ENCODE measurements at regions not wholly inside any gene's neighbourhood (a gene's known extent, or its start where the extent isn't known, plus 50 kb on each side); places are given as distances from the start of the nearest gene placed in this dataset.
A peak's percentile ranks its signal among the peaks of the same experiment; 100 is the strongest.

DNA sequence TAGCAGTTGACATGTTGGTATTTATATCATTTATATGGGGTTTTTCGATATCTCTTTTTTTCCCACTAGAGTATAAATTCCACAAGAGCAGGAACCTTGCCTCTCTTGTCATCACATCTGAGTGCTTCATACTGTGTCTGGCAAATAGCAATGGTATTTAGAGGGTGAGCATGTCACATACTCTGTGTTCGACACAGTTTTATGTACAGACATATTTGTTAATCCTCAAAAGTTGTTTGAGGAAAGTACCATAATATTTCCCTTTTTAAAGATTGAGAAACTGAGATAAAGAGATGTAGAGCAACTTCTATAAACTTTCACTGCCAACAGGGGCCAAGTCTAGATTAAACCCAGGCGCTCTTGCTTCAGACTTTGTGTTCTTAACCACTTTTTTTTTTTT is 324.6 kb upstream of the PDGFD start:
- no peaks in the 10 kb centered on the region for H3K4me1 ChIP-seq
- no peak for DNase-seq
- TF ChIP-seq, protein P1, sequence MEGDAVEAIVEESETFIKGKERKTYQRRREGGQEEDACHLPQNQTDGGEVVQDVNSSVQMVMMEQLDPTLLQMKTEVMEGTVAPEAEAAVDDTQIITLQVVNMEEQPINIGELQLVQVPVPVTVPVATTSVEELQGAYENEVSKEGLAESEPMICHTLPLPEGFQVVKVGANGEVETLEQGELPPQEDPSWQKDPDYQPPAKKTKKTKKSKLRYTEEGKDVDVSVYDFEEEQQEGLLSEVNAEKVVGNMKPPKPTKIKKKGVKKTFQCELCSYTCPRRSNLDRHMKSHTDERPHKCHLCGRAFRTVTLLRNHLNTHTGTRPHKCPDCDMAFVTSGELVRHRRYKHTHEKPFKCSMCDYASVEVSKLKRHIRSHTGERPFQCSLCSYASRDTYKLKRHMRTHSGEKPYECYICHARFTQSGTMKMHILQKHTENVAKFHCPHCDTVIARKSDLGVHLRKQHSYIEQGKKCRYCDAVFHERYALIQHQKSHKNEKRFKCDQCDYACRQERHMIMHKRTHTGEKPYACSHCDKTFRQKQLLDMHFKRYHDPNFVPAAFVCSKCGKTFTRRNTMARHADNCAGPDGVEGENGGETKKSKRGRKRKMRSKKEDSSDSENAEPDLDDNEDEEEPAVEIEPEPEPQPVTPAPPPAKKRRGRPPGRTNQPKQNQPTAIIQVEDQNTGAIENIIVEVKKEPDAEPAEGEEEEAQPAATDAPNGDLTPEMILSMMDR (IDR thresholded peaks at IDR 0.05) = no peak
- TF ChIP-seq EP300 (IDR thresholded peaks at IDR 0.05) = no peak
- no peaks in the 10 kb centered on the region for H3K27me3 ChIP-seq
- intact Hi-C loops (cut with DNase I; ENCODE audit: low total_unique reads) = no loop called here
- 71 to 82% (median 76%) methylated on average over 3 of the region's 3 CpGs for WGBS, 5 donors
- no peaks in the 10 kb centered on the region for H3K36me3 ChIP-seq
- no peak overlapping the region for H3K27ac ChIP-seq
- no peak overlapping the region for H3K4me3 ChIP-seq
- H3K9me3 ChIP-seq = peaks cover 9 to 55% (median 31%) of the 10 kb centered on the region in 4 donors

DNA sequence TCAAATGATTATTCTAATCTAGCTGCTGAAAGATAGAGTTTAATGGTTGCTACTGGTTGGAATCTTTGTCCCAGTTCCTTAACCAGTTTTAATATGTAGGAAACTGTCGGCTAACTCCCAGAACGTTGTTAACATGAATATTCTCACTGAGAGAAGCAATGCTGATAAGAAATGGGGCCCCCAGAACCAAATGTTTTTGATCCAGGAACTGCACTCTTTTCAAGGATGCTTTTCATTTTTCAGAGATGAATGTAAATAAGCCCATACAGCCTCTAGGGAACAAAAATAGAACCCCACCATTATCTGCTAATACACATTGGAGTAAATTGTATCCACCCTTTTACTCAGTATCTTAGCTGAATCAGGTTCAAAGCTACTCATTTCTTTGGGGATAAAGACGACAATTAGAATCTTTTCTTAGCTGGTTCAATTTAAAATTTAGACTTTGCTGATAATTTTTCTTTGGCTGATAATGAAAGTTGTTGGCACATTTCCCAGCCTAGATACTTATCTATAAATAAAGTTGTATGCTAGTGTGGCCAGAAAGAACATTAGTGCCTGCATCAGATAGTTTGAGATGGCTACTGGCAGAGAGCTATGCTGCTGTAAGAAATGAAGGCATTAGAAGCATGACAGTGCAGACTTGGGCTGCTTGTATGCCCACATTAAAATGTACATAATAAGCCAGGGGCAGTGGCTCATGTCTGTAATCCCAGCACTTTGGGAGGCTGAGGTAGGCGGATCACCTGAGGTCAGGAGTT is 323.3 kb upstream of the PDGFD start:
- Histone ChIP-seq H3K36me3 (no peaks in the 10 kb centered on the region), H3K4me1 (no peaks in the 10 kb centered on the region), H3K9me3 (peaks cover 9 to 50% (median 24%) of the 10 kb centered on the region in 4 donors), H3K27ac (no peak overlapping the region), H3K4me3 (no peak overlapping the region), H3K27me3 (no peaks in the 10 kb centered on the region)
- 37 to 47% (median 40%) methylated on average over 4 of the region's 4 CpGs for WGBS, 5 donors
- no peak for TF ChIP-seq POLR2A (IDR thresholded peaks at IDR 0.05)
- TF ChIP-seq EP300 (IDR thresholded peaks at IDR 0.05) = no peak
- TF ChIP-seq, protein P1 (IDR thresholded peaks at IDR 0.05) = no peak
- TF ChIP-seq POLR2AphosphoS5 (IDR thresholded peaks at IDR 0.05) = no peak
- DNase-seq = peak in 1 of 2 donors; percentile 9
- intact Hi-C loops (cut with DNase I; ENCODE audit: low total_unique reads) = no loop called here

DNA sequence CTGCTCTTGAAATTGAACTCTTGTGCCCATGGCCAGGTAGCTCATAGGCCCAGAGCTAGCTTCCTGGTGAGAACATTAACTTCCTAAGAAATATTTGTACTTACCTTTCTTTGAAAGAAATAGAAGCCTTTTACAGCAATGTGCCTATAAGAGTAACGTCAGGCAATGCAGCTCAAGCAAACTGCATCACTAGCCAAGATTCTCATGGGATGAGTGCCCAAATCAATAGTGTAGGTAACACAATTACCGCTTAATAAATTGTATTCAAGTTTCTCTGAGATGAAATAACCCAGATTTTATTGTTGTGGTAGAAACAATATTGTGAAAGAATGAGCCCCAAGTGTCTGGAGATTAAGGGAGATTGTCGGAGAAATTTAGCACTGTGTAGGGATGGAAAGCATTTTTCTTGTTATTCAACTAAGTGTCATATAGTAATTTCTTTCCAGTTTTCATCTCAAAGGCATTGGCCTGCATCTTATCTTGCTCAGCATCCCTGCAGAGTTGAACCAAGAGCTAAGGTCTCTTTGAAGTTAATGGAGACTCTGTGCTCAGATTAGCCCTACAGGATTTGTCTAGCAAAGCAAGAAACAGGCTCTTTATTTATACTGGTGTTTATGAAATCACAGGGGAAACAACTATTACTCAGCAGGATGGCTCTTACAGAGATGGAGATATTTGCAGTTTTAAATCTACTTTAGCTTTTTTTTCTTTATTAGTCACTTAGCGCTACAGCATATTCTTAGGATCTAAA is 321.0 kb upstream of the PDGFD start:
- Histone ChIP-seq H3K9me3 (peaks cover under 1 to 32% (median 6%) of the 10 kb centered on the region in 4 donors), H3K4me3 (no peak overlapping the region), H3K4me1 (no peaks in the 10 kb centered on the region), H3K36me3 (no peaks in the 10 kb centered on the region), H3K27me3 (no peaks in the 10 kb centered on the region), H3K27ac (no peak overlapping the region)
- TF ChIP-seq EP300 (IDR thresholded peaks at IDR 0.05) = no peak
- TF ChIP-seq, protein P1 (IDR thresholded peaks at IDR 0.05) = no peak
- TF ChIP-seq POLR2A (IDR thresholded peaks at IDR 0.05) = no peak
- TF ChIP-seq POLR2AphosphoS5 (IDR thresholded peaks at IDR 0.05) = no peak
- intact Hi-C loops (cut with DNase I; ENCODE audit: low total_unique reads) = no loop called here
- 58 to 62% (median 62%) methylated on average over 4 of the region's 4 CpGs for WGBS, 5 donors
- peak in 1 of 2 donors; percentile 4 for DNase-seq

DNA sequence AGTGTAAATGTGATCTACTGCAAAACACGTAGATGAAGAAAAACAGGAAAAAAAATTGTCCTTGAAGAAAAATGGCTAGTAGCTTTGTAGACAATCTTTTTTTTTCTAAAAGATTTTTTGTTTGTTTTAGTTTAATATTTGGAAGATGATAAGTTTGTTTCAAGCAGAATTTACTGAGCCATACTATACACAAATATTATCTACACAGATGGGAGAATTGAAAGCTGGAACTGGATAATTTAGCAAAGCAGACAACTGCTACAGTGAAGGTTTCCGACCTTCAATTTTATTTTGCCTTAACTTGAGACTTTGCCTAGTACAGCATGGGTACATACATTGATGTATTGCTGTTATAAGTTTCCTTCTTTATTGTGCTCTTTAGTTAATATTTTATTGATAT is 313.0 kb upstream of the PDGFD start:
- TF ChIP-seq EP300 (IDR thresholded peaks at IDR 0.05) (no peak), POLR2A (IDR thresholded peaks at IDR 0.05) (no peak), POLR2AphosphoS5 (IDR thresholded peaks at IDR 0.05) (no peak)
- TF ChIP-seq, protein P1 (IDR thresholded peaks at IDR 0.05) = no peak
- Histone ChIP-seq H3K9me3 (peaks cover 0 to 3% (median 0%) of the 10 kb centered on the region in 4 donors), H3K36me3 (no peaks in the 10 kb centered on the region), H3K27ac (no peak overlapping the region), H3K27me3 (no peaks in the 10 kb centered on the region), H3K4me3 (no peak overlapping the region), H3K4me1 (peaks cover 0 to 8% (median 0%) of the 10 kb centered on the region in 4 donors)
- no peak for DNase-seq
- intact Hi-C loops (cut with DNase I; ENCODE audit: low total_unique reads) = no loop called here
- 33 to 58% (median 43%) methylated on average over 2 of the region's 2 CpGs for WGBS, 5 donors

All from stomach (tissue), 8 donors.